ENCODE measurements at regions not wholly inside any gene's neighbourhood (a gene's known extent, or its start where the extent isn't known, plus 50 kb on each side); places are given as distances from the start of the nearest gene placed in this dataset.

GRCh38 chr3:124570232-124570631 is 160.0 kb upstream of the UMPS start:
- TF ChIP-seq, protein P1, sequence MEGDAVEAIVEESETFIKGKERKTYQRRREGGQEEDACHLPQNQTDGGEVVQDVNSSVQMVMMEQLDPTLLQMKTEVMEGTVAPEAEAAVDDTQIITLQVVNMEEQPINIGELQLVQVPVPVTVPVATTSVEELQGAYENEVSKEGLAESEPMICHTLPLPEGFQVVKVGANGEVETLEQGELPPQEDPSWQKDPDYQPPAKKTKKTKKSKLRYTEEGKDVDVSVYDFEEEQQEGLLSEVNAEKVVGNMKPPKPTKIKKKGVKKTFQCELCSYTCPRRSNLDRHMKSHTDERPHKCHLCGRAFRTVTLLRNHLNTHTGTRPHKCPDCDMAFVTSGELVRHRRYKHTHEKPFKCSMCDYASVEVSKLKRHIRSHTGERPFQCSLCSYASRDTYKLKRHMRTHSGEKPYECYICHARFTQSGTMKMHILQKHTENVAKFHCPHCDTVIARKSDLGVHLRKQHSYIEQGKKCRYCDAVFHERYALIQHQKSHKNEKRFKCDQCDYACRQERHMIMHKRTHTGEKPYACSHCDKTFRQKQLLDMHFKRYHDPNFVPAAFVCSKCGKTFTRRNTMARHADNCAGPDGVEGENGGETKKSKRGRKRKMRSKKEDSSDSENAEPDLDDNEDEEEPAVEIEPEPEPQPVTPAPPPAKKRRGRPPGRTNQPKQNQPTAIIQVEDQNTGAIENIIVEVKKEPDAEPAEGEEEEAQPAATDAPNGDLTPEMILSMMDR (conservative IDR thresholded peaks at IDR 0.05): no peak
- no peak for TF ChIP-seq EZH2 (IDR thresholded peaks at IDR 0.05; ENCODE audit: low read depth)
